ENCODE measurements at regions not wholly inside any gene's neighbourhood (a gene's known extent, or its start where the extent isn't known, plus 50 kb on each side); places are given as distances from the start of the nearest gene placed in this dataset.

GRCh38 chr14:38882533-38882932 lies 220.5 kb downstream of the SEC23A start:
- intact Hi-C loops (cut with micrococcal nuclease; ENCODE audit: unreplicated experiment), result no loop called here
- Mint-ChIP-seq H3K4me1 (ENCODE audit: low read depth, unreplicated experiment) (no peaks in the 10 kb centered on the region), H3K9me3 (ENCODE audit: unreplicated experiment) (no peaks in the 10 kb centered on the region), H3K36me3 (ENCODE audit: insufficient read depth, unreplicated experiment) (no peaks in the 10 kb centered on the region), H3K27me3 (ENCODE audit: insufficient read depth, unreplicated experiment) (peaks cover 2% of the 10 kb centered on the region), H3K4me3 (ENCODE audit: unreplicated experiment) (no peak overlapping the region), H3K27ac (ENCODE audit: unreplicated experiment) (no peak overlapping the region)
- CTCF ChIA-PET, result no interaction called here
- BruUV-seq (replicated peaks), result no TSS peak
- Histone ChIP-seq H3K9me3 (no peaks in the 10 kb centered on the region), H3K4me1 (no peaks in the 10 kb centered on the region), H3K27me3 (replicated peaks; ENCODE audit: control insufficient read depth, insufficient read depth, low read length) (peaks cover 1% of the 10 kb centered on the region), H3K36me3 (ENCODE audit: control insufficient read depth, insufficient read depth, low read length) (no peaks in the 10 kb centered on the region), H3K4me3 (ENCODE audit: low read depth, low read length) (no peak overlapping the region)
- TF ChIP-seq CTCF (IDR thresholded peaks at IDR 0.05; ENCODE audit: insufficient read depth in 1 of 2, low read depth in 1 of 2, low read length in 1 of 2, severe bottlenecking in 1 of 2, unreplicated experiment in 1 of 2), result no peak
- DNase-seq, result no peak
- POLR2A ChIA-PET, result no interaction called here

- Histone ChIP-seq H3K36me3 (ENCODE audit: control insufficient read depth, insufficient read depth, low read length) (no peaks in the 10 kb centered on the region), H3K4me1 (no peaks in the 10 kb centered on the region), H3K9me3 (no peaks in the 10 kb centered on the region; the same call in 1 of the 2 replicates), H3K27me3 (replicated peaks; ENCODE audit: control insufficient read depth, insufficient read depth, low read length) (peaks cover 1% of the 10 kb centered on the region), H3K4me3 (ENCODE audit: low read depth, low read length) (no peak overlapping the region)
- Mint-ChIP-seq H3K4me1 (ENCODE audit: low read depth, unreplicated experiment) (no peaks in the 10 kb centered on the region), H3K27ac (ENCODE audit: unreplicated experiment) (no peak overlapping the region), H3K27me3 (ENCODE audit: insufficient read depth, unreplicated experiment) (peaks cover 9% of the 10 kb centered on the region), H3K4me3 (ENCODE audit: unreplicated experiment) (no peak overlapping the region), H3K9me3 (ENCODE audit: unreplicated experiment) (no peaks in the 10 kb centered on the region), H3K36me3 (ENCODE audit: insufficient read depth, unreplicated experiment) (no peaks in the 10 kb centered on the region)
- DNase-seq, result no peak
- no TSS peak for BruUV-seq (replicated peaks)
- POLR2A ChIA-PET, result no interaction called here
- intact Hi-C loops (cut with micrococcal nuclease; ENCODE audit: unreplicated experiment), result no loop called here
- CTCF ChIA-PET, result no interaction called here
- TF ChIP-seq CTCF (IDR thresholded peaks at IDR 0.05; ENCODE audit: insufficient read depth in 1 of 2, low read depth in 1 of 2, low read length in 1 of 2, severe bottlenecking in 1 of 2, unreplicated experiment in 1 of 2), result no peak
Measured at GRCh38 chr14:38880643-38881524, 222.2 kb downstream of the SEC23A start.

GRCh38 chr14:38877744-38878388 lies 225.2 kb downstream of the SEC23A start:
- DNase-seq, result no peak
- Mint-ChIP-seq H3K27me3 (ENCODE audit: insufficient read depth, unreplicated experiment) (peaks cover 9% of the 10 kb centered on the region), H3K27ac (ENCODE audit: unreplicated experiment) (no peak overlapping the region), H3K36me3 (ENCODE audit: insufficient read depth, unreplicated experiment) (no peaks in the 10 kb centered on the region), H3K4me3 (ENCODE audit: unreplicated experiment) (no peak overlapping the region), H3K9me3 (ENCODE audit: unreplicated experiment) (no peaks in the 10 kb centered on the region), H3K4me1 (ENCODE audit: low read depth, unreplicated experiment) (no peaks in the 10 kb centered on the region)
- CTCF ChIA-PET, result no interaction called here
- no peaks in the 10 kb centered on the region for H3K36me3 ChIP-seq (ENCODE audit: control insufficient read depth, insufficient read depth, low read length)
- BruUV-seq (replicated peaks), result no TSS peak
- H3K4me1 ChIP-seq, result no peaks in the 10 kb centered on the region
- POLR2A ChIA-PET, result no interaction called here
- peaks cover 1% of the 10 kb centered on the region; the same call in 1 of the 2 replicates for H3K27me3 ChIP-seq (replicated peaks; ENCODE audit: control insufficient read depth, insufficient read depth, low read length)
- no peak overlapping the region for H3K4me3 ChIP-seq (ENCODE audit: low read depth, low read length)
- H3K9me3 ChIP-seq, result no peaks in the 10 kb centered on the region; the same call in 1 of the 2 replicates
- TF ChIP-seq CTCF (IDR thresholded peaks at IDR 0.05; ENCODE audit: insufficient read depth in 1 of 2, low read depth in 1 of 2, low read length in 1 of 2, severe bottlenecking in 1 of 2, unreplicated experiment in 1 of 2), result no peak
- intact Hi-C loops (cut with micrococcal nuclease; ENCODE audit: unreplicated experiment), result no loop called here

Data from Caco-2 (cell line).